ENCODE measurements at regions not wholly inside any gene's neighbourhood (a gene's known extent, or its start where the extent isn't known, plus 50 kb on each side); places are given as distances from the start of the nearest gene placed in this dataset.

DNA sequence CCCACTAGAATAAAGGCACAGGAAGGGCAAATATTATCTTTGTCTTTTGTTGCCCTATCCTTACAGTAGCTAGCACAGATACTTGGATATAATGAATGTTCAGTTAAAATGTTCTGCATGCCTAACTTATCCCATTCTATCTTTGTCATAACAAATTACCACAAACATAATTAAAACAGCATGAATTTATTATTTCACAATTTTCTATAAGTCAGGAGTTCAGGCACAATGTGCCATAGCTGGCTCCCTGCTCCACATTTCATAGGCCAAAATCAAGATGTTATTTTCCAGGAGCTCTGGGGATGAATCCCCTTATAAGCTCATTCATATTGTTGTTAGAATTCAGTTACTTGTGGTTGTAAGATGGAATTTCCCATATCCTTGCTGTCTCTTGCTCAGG lies 975.5 kb downstream of the IGSF11 start:
- intact Hi-C loops (cut with micrococcal nuclease) (no loop called here), in situ Hi-C loops (cut with MboI) (no loop called here)
- ChIA-PET CTCF (ENCODE audit: low intra/inter-chr PET ratio) (no interaction called here), POLR2A (no interaction called here)
- H3K79me2 ChIP-seq (ENCODE audit: control insufficient read depth, insufficient read depth, low read length), result no peaks in the 10 kb centered on the region
- no peaks in the 10 kb centered on the region for H3K9me3 ChIP-seq (replicated peaks; ENCODE audit: control insufficient read depth, insufficient read depth, low read depth, low read length)
- ATAC-seq, result no peak
- no peak for TF ChIP-seq IRF2 (CRISPR knock-in tag; IDR thresholded peaks at IDR 0.05)
- no peak for TF ChIP-seq ZNF347 (CRISPR knock-in tag; IDR thresholded peaks at IDR 0.05; ENCODE audit: low read depth)
- TF ChIP-seq BCL6 (CRISPR knock-in tag; IDR thresholded peaks at IDR 0.05), result no peak
- no peak for TF ChIP-seq ZNF561 (CRISPR knock-in tag; conservative IDR thresholded peaks at IDR 0.05)
- no peak for TF ChIP-seq PTTG1 (tag; IDR thresholded peaks at IDR 0.05; ENCODE audit: low read depth)
- no peak for TF ChIP-seq ZNF668 (CRISPR knock-in tag; IDR thresholded peaks at IDR 0.05)
- no peak for TF ChIP-seq NFXL1 (CRISPR knock-in tag; IDR thresholded peaks at IDR 0.05)
- no peak for TF ChIP-seq CHD4 (IDR thresholded peaks at IDR 0.05; ENCODE audit: insufficient read depth, insufficient replicate concordance, low read depth, low read length, poor library complexity, severe bottlenecking)
- TF ChIP-seq EHMT2 (IDR thresholded peaks at IDR 0.05), result no peak
- TF ChIP-seq RBM17 (IDR thresholded peaks at IDR 0.05; ENCODE audit: borderline replicate concordance, low read depth, low read length), result no peak
- TF ChIP-seq CTBP1 (IDR thresholded peaks at IDR 0.05; ENCODE audit: borderline replicate concordance), result no peak
- no peak for TF ChIP-seq MIER1 (IDR thresholded peaks at IDR 0.05; ENCODE audit: low read depth)
- no peak for TF ChIP-seq ZSCAN32 (CRISPR knock-in tag; IDR thresholded peaks at IDR 0.05)
- TF ChIP-seq ELF2 (CRISPR knock-in tag; IDR thresholded peaks at IDR 0.05), result no peak
- TF ChIP-seq NFIX (CRISPR knock-in tag; IDR thresholded peaks at IDR 0.05; ENCODE audit: low read depth), result no peak
- TF ChIP-seq NCOA6 (IDR thresholded peaks at IDR 0.05), result no peak
- TF ChIP-seq CEBPG (CRISPR knock-in tag; IDR thresholded peaks at IDR 0.05), result no peak
- TF ChIP-seq CEBPG (tag; conservative IDR thresholded peaks at IDR 0.05 in 1 of 2, IDR thresholded peaks at IDR 0.05 in 1 of 2), result no peak
- TF ChIP-seq, protein P1, sequence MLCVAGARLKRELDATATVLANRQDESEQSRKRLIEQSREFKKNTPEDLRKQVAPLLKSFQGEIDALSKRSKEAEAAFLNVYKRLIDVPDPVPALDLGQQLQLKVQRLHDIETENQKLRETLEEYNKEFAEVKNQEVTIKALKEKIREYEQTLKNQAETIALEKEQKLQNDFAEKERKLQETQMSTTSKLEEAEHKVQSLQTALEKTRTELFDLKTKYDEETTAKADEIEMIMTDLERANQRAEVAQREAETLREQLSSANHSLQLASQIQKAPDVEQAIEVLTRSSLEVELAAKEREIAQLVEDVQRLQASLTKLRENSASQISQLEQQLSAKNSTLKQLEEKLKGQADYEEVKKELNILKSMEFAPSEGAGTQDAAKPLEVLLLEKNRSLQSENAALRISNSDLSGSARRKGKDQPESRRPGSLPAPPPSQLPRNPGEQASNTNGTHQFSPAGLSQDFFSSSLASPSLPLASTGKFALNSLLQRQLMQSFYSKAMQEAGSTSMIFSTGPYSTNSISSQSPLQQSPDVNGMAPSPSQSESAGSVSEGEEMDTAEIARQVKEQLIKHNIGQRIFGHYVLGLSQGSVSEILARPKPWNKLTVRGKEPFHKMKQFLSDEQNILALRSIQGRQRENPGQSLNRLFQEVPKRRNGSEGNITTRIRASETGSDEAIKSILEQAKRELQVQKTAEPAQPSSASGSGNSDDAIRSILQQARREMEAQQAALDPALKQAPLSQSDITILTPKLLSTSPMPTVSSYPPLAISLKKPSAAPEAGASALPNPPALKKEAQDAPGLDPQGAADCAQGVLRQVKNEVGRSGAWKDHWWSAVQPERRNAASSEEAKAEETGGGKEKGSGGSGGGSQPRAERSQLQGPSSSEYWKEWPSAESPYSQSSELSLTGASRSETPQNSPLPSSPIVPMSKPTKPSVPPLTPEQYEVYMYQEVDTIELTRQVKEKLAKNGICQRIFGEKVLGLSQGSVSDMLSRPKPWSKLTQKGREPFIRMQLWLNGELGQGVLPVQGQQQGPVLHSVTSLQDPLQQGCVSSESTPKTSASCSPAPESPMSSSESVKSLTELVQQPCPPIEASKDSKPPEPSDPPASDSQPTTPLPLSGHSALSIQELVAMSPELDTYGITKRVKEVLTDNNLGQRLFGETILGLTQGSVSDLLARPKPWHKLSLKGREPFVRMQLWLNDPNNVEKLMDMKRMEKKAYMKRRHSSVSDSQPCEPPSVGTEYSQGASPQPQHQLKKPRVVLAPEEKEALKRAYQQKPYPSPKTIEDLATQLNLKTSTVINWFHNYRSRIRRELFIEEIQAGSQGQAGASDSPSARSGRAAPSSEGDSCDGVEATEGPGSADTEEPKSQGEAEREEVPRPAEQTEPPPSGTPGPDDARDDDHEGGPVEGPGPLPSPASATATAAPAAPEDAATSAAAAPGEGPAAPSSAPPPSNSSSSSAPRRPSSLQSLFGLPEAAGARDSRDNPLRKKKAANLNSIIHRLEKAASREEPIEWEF (CRISPR knock-in tag; IDR thresholded peaks at IDR 0.05), result no peak
- TF ChIP-seq TAF7 (tag; IDR thresholded peaks at IDR 0.05), result no peak
- H3K4me2 ChIP-seq (ENCODE audit: insufficient read depth, low read length), result no peak overlapping the region
- DNase-seq (ENCODE audit: extremely low read depth in 1 of 4, low spot score in 3 of 4), result no peak
- no peaks in the 10 kb centered on the region for H3K27me3 ChIP-seq (ENCODE audit: control insufficient read depth in 2 of 2, insufficient read depth in 2 of 2, low read length in 2 of 2)
- H3K36me3 ChIP-seq (ENCODE audit: control insufficient read depth, insufficient read depth, low read length), result no peaks in the 10 kb centered on the region
- no peaks in the 10 kb centered on the region for H4K20me1 ChIP-seq (replicated peaks; ENCODE audit: control insufficient read depth, insufficient read depth, low read length)
- no peaks in the 10 kb centered on the region for H3K9me1 ChIP-seq (ENCODE audit: control insufficient read depth, insufficient read depth, low read length)
- no peak overlapping the region for H3K27ac ChIP-seq (ENCODE audit: extremely low read depth, low read depth, low read length)
- no peak for FAIRE-seq
- no peak overlapping the region for H3K9ac ChIP-seq (ENCODE audit: insufficient read depth in 1 of 2, low read depth in 2 of 2, low read length in 2 of 2)
- H3K4me1 ChIP-seq (replicated peaks in 1 of 2; ENCODE audit: control insufficient read depth in 2 of 2, insufficient read depth in 2 of 2, low read length in 2 of 2), result no peaks in the 10 kb centered on the region
- H2AFZ ChIP-seq (ENCODE audit: low read depth, low read length), result no peak overlapping the region
- BruUV-seq (replicated peaks), result no TSS peak
- H3K4me3 ChIP-seq, result no peak overlapping the region

Measured in K562 (cell line).